GM19324 (cell line): ENCODE measurements at regions not wholly inside any gene's neighbourhood (a gene's known extent, or its start where the extent isn't known, plus 50 kb on each side); places are given as distances from the start of the nearest gene placed in this dataset.
"Not testable (repeated sequence)": the region's sequence is repeated elsewhere in the genome, so short reads cannot be mapped to it uniquely, and the experiment has no call there.

Experiments used
- ATAC-seq: cut with Tn5 transposase; IDR thresholded peaks from one replicate; pipeline ENCODE4 v1.9.1; 2021; ENCODE audit warnings: mild to moderate bottlenecking, moderate library complexity; ENCODE audit not compliant: unreplicated experiment, low FRiP score

GRCh38 chr11:112611771-112612170 lies 349.4 kb upstream of the NCAM1 start:
- no peak for ATAC-seq

- no peak for ATAC-seq
Observed at GRCh38 chr11:112612250-112612849, 348.9 kb upstream of the NCAM1 start.

GRCh38 chr11:112613051-112613972 lies 347.9 kb upstream of the NCAM1 start:
- no peak for ATAC-seq

GRCh38 chr11:112614605-112615004 lies 346.6 kb upstream of the NCAM1 start:
- ATAC-seq, result no peak

GRCh38 chr11:112615238-112615637 lies 346.0 kb upstream of the NCAM1 start:
- ATAC-seq, result no peak

- no peak for ATAC-seq
Observed at GRCh38 chr11:112615891-112616290, 345.3 kb upstream of the NCAM1 start.

- ATAC-seq, result no peak
Observed at GRCh38 chr11:112616327-112617097, 344.7 kb upstream of the NCAM1 start.

GRCh38 chr11:112617098-112617425 lies 344.2 kb upstream of the NCAM1 start:
- ATAC-seq, result no peak

GRCh38 chr11:112617977-112618826 lies 343.0 kb upstream of the NCAM1 start:
- ATAC-seq, result no peak

- ATAC-seq, result no peak
Observed at GRCh38 chr11:112619106-112619505, 342.1 kb upstream of the NCAM1 start.

- ATAC-seq, result no peak
Observed at GRCh38 chr11:112620621-112621394, 340.4 kb upstream of the NCAM1 start.

GRCh38 chr11:112623057-112623456 lies 338.2 kb upstream of the NCAM1 start:
- ATAC-seq, result no peak

- no peak for ATAC-seq
Observed at GRCh38 chr11:112624431-112624830, 336.8 kb upstream of the NCAM1 start.

GRCh38 chr11:112624971-112625370 lies 336.2 kb upstream of the NCAM1 start:
- not testable (repeated sequence) for ATAC-seq

GRCh38 chr11:112625814-112626213 lies 335.4 kb upstream of the NCAM1 start:
- ATAC-seq, result no peak

- no peak for ATAC-seq
Observed at GRCh38 chr11:112626731-112627130, 334.5 kb upstream of the NCAM1 start.

GRCh38 chr11:112627588-112628045 lies 333.6 kb upstream of the NCAM1 start:
- no peak for ATAC-seq

GRCh38 chr11:112628676-112629075 lies 332.5 kb upstream of the NCAM1 start:
- ATAC-seq, result no peak

- no peak for ATAC-seq
Observed at GRCh38 chr11:112630496-112630895, 330.7 kb upstream of the NCAM1 start.

- no peak for ATAC-seq
Observed at GRCh38 chr11:112631333-112631732, 329.9 kb upstream of the NCAM1 start.
